ENCODE measurements at regions not wholly inside any gene's neighbourhood (a gene's known extent, or its start where the extent isn't known, plus 50 kb on each side); places are given as distances from the start of the nearest gene placed in this dataset.

DNA sequence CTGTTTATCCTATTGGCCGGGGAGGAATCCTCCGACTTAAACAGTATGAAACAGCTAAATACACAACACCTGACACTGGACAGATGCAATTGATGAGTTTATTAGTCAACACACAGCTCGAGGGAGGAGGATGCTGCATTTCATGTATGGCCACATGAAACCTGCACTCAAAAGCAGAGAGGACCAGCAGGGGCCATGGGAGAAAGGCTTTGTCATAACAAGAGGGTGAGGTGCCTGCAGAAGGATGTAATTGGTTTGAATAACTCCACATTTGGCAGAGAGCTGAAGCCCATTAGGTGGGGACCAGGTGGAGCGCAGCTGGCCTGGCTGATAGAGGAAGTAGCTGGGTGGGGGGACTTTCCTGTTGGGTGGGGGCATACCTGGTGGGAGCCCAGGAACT, 599.1 kb downstream of the PTPRU start:
- DNase-seq (ENCODE audit: low read depth) = no peak
- in situ Hi-C loops (cut with HindIII; ENCODE audit: low pct_unique_long_range_greater_than_20kb, low sequenced_read_pairs) = no loop called here

DNA sequence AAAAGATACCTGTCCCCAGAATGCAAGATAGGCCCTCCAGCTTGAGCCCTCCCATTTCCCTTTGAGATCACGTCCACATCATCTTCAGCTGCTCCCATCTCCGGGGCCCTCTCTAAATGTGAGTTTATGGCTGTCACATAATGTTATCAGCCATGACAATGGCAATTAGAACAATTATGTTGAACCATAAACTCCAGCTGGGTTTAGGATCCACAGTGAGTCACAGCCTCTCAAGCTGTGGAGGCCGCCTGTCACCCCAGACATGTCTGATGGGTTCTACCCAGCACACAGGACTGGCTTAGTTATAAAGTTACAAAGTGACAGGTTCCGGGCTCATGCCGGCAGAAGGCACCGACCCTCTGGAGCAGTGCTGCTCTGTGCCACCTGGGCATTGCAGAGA, 597.3 kb downstream of the PTPRU start:
- in situ Hi-C loops (cut with HindIII; ENCODE audit: low pct_unique_long_range_greater_than_20kb, low sequenced_read_pairs) = no loop called here
- no peak for DNase-seq (ENCODE audit: low read depth)

DNA sequence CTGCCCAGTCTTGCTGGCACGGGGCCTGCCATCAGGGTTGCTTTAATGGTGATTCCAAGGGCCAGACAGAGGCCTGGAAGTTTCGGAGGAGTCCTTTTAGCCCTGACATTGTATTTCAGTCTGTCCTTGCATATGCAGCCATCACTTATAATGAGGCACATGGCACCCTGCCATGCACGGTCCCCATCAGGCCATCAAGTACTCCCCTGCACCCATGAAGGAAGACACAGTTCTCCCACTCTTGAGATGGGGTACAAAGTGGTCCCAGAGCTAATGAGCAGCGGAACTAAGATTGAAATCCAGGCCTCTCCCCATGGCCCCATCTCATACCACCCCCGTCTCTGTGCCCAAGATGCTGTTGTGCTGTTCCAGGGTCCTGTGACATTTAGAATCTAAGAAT, 596.6 kb downstream of the PTPRU start:
- in situ Hi-C loops (cut with HindIII; ENCODE audit: low pct_unique_long_range_greater_than_20kb, low sequenced_read_pairs) = no loop called here
- no peak for DNase-seq (ENCODE audit: low read depth)

DNA sequence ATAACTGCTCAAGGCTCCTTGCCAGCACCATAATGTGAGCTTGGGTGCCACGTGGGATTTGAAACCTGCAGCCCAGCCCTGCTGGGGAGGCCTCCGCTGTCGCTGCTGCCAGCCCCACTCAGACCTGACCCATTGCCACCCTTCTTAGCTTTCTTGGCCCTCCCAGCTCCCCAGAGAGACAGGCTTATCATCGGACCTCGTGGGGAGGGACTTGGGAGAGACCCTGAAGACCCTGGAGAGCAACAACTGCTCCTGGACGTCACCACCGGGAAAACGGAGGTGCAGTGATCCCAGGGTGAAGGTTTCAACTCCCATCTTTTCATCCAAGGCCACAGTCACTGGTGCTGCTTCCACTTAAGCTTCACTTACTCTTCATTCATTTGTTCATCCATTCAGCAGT, 596.1 kb downstream of the PTPRU start:
- in situ Hi-C loops (cut with HindIII; ENCODE audit: low pct_unique_long_range_greater_than_20kb, low sequenced_read_pairs) = no loop called here

DNA sequence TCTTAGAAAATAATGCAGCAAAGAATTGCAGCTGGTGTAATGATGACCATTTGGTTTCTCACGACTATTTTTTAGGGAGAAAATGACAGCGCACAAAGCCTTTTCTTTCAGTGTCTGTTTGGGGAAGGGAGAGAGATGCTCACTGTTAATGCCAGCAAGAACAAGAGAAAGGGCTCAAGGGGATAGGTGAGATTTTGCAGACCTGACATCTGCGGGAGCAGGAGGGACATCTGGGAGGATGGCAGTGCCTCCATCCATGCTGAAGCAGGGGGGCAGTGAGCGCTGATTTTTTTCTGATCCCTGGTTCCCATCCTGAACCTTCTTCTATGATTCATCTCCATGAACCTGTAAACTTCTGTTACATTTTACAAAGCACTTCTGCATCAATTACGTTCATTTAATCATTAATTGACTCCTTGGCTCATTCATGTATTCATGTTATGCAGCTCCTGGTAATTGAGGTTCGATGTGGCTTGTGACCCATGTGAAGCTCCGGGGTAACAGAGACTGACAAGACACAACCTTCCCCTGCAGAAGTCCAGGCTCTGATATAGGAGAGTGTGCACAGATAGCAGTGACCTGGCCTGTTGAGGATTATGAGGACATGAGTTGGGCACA, 595.3 kb downstream of the PTPRU start:
- in situ Hi-C loops (cut with HindIII; ENCODE audit: low pct_unique_long_range_greater_than_20kb, low sequenced_read_pairs) = no loop called here
- DNase-seq (ENCODE audit: low read depth) = no peak

More for the DNA sequence above, 596.1 kb downstream of the PTPRU start:
- DNase-seq (ENCODE audit: low read depth) = no peak

DNA sequence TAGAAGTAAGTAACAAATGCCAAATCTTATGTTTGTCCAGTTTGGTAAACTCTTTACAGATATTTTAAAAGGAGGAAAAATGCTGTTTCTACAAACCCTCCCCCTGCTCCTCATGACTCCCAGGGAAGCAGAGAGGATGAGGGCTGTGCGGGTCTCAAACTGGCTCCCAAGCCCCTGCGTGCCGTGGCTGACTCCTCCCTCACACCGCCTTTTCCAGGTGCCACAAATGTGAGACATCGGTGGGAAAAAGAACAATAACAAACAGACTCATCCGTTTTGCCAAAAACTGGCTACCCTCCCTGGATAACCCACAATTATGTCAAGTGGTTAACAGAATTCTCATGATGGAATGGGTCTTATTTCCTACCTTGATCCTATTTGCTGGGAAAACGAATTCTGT, 594.6 kb downstream of the PTPRU start:
- DNase-seq (ENCODE audit: low read depth) = no peak

DNA sequence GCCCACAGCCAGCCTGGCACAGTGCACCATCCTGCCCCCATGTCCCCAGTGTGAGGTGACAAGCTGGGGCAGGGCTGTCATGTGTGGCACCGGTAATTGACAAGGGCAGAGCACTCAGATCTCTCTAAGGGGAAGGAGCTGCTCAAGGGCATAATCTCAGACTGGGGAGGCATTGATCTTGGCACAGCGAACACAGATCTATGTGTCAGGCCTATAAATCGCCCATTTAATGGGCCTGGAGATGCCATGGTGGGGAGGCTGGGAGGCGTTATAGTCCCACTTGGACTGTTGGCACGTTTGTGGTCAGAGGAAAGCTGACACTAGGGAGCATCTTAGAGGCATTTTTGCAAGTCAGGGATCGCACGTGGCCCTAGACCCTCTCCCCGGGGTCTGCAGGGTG, 594.1 kb downstream of the PTPRU start:
- in situ Hi-C loops (cut with HindIII; ENCODE audit: low pct_unique_long_range_greater_than_20kb, low sequenced_read_pairs) = no loop called here
- no peak for DNase-seq (ENCODE audit: low read depth)

More for the DNA sequence above, 594.6 kb downstream of the PTPRU start:
- in situ Hi-C loops (cut with HindIII; ENCODE audit: low pct_unique_long_range_greater_than_20kb, low sequenced_read_pairs) = no loop called here

DNA sequence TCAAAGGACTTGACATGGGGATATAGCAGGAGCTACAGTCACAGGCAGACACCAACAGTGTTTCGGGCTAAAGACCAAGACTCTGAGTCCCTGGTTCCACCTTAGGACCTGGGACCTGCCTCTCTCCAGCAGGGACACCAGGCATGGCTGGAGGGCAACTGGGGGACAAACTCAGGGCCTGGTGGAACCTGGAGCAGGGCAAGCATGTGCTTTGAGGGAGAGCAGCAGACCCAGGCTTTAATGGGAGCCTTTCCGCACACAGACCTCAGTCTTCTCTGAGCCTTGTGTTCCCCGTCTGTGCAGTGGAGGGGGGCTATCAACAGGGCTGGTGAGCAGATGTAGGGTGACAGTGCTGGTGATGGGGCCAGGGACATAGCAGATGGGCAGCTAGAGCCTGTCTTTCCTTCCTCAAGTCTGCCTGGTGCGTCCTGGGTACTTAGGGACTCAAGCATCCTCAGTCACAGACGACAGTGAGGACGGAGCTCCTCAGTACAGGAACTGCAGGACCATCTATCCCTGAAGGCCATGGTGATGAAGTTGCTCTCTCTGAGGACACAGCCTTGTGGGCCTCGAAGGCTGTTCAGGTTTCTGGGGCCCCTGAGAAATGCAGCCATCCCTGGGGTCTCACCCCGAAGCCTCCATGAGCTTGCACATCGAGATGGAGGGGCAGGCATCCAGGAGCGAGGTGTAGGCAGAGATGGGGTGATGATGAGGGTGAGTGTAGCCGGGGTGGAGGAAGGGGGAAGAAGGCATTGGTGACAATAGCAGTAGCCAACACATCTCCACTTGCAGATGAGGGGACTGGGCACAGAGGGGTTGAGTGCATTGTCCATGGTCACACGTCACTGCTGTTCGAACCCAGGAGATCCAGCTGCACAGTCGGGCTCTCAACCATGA, 593.4 kb downstream of the PTPRU start:
- in situ Hi-C loops (cut with HindIII; ENCODE audit: low pct_unique_long_range_greater_than_20kb, low sequenced_read_pairs) = no loop called here
- no peak for DNase-seq (ENCODE audit: low read depth)

DNA sequence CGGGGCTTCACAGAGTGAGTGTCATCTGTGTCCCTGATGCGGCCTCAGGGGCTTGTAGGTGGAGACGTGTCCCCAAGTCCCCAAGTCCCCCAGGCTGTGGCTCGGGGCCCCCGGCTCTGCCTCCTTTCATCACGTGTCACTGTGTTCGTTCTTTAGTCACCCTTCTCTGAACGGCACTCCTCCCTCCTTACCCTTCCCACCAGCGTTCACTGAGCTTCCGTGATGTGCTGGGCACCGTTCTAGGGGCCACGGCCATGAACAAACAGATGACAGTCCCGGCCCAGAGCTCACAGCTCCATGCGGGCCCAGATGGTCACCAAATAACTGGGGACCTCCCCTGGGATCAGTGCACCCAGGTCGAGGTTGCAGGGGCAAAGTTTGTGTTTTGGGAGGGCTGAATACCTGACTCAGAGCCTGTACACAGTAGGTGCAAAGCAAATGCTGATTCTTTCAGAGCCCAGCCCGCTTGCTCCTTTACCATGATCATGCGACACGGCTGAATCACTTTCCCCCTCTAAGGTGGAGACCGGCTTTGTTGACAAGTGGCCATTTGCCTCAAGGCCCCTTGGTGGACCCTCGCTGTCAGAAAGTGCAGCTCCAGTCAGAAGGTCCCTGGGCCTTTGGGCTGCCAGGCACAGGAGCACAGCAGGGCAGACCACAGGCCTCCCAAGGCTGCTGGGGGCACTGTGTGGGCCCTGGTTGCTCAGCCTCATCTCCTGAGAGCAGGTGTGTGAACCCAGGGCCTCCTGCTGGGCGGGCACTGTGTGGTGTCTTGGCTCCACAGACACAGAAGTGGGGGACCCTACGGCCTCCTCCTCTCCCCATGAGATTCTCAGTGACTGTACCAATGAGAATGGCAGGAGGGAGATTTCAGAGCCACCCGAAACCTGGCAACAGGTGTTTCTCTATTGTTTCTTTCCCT, 592.5 kb downstream of the PTPRU start:
- in situ Hi-C loops (cut with HindIII; ENCODE audit: low pct_unique_long_range_greater_than_20kb, low sequenced_read_pairs) = no loop called here
- no peak for DNase-seq (ENCODE audit: low read depth)

DNA sequence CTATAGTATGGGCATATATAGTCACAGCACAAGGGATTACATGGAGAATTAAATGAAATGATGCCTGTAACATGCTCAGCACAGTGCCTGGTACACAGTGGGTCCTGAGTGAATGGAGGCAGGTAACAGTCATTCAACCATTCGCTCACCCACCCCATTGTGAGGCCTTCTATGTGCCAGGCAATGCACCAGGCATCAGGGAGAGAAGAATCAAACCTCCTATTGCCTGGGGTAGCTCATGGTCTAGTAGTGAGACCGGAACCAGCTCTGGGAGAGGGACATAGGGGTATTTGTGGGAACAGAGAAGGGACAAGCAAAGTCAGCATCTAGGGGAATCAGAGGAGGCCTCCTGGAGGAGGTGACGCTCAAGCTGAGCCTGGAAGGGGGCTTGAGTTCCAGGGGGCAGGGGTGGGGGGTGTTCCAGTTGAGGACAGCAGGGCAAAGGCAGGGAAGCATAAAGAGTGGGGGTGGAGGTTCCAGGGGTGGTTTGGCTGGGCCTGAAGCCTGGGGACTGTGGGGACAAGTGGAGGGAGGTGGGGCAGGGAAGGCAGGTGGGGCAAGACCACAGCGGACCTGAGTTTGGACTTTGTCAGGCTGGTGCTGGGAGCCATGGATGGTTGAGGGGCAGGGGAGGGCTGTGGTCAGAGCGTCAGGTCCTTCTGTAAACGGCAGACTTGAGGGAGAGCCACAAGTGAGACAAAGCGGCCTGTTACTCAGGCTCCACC, 591.6 kb downstream of the PTPRU start:
- in situ Hi-C loops (cut with HindIII; ENCODE audit: low pct_unique_long_range_greater_than_20kb, low sequenced_read_pairs) = no loop called here

DNA sequence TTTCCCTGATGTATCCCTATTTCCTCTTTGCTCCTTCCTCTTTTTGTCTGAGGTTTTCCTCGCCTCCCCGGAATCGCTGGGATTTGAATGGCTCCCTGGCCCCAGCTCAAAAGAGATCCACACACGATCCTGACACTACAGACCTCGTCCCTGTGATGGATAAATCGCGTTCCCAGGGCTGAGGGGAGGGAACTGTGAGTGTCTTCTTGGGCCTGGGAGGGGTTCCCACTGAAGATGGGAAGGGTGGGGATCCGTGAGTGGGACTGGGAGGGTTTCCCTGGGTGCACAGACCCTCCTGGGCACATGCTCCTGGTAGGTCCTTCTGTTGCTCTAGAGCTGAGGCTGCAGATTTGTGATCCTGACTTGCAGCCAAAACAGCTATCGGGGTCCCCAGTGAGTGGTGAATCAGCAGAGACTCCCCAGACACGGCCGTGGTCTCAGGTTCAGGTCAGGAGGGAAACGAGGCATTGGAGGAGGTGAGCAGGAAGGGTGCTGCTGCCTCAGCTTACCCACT, 591.0 kb downstream of the PTPRU start:
- DNase-seq (ENCODE audit: low read depth) = no peak
- in situ Hi-C loops (cut with HindIII; ENCODE audit: low pct_unique_long_range_greater_than_20kb, low sequenced_read_pairs) = no loop called here

More for the DNA sequence above, 591.6 kb downstream of the PTPRU start:
- DNase-seq (ENCODE audit: low read depth) = no peak

DNA sequence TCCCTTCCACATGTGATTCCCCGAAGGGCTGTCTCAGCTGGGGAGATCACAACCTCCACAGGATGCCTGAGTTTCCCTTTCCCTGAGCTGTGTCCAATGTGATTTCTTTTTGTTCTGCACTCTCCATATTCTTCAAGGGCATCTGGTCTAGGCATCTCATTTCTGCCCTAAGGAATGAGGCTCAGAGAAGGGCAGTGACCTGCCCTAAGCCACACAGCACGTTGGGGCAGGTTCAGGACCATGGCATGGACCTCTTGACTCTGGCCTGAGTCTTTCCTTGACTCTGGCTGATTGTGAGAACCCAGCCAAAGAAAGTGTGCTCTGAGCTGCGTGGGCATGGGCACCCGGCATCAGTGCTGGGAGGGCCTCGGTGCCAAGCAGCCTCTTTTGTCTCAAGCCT, 590.3 kb downstream of the PTPRU start:
- DNase-seq (ENCODE audit: low read depth) = no peak
- in situ Hi-C loops (cut with HindIII; ENCODE audit: low pct_unique_long_range_greater_than_20kb, low sequenced_read_pairs) = no loop called here

DNA sequence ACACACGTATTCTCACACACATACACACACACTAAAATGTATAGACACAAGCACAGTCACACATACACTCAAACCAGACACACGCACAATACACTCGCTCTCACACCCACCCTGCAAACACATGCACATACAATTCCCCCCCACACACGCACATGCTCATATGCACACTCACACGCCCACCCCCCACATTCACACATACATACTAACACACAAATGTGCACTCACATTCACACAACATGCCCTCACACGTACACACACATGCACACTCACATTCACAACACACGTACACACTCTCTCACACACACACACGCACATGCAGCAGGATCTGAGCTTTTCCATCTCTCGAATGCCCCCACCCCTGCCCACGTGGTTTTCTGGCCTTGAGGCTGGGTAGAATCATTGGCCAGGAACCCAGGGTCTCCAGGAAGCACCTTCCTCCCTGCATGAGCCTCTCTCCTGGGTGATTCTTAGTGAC, 589.7 kb downstream of the PTPRU start:
- DNase-seq (ENCODE audit: low read depth) = no peak
- in situ Hi-C loops (cut with HindIII; ENCODE audit: low pct_unique_long_range_greater_than_20kb, low sequenced_read_pairs) = no loop called here

DNA sequence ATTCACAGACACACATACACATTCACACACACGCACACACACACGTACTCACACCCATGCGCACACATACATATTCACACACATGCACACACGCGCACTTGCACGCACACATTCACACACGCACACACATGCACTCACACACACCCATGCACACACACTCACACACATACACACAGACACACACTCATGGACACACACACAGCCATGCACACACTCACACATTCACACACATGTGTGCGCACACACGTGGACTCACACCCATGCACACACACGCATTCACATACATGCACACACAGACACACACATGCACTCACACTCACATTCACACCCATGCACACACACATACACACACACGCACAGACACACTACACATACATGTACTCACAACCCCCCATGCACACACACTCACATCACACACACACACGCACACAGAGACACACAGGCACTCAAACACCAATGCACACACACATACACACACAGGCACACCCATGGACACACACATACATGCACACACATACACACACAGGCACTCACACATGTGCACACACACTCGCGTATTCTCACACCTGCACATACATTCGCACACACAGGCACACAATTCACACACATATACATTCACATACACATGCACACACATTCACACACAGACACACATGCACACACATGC, 589.1 kb downstream of the PTPRU start:
- DNase-seq (ENCODE audit: low read depth) = no peak
- in situ Hi-C loops (cut with HindIII; ENCODE audit: low pct_unique_long_range_greater_than_20kb, low sequenced_read_pairs) = no loop called here

DNA sequence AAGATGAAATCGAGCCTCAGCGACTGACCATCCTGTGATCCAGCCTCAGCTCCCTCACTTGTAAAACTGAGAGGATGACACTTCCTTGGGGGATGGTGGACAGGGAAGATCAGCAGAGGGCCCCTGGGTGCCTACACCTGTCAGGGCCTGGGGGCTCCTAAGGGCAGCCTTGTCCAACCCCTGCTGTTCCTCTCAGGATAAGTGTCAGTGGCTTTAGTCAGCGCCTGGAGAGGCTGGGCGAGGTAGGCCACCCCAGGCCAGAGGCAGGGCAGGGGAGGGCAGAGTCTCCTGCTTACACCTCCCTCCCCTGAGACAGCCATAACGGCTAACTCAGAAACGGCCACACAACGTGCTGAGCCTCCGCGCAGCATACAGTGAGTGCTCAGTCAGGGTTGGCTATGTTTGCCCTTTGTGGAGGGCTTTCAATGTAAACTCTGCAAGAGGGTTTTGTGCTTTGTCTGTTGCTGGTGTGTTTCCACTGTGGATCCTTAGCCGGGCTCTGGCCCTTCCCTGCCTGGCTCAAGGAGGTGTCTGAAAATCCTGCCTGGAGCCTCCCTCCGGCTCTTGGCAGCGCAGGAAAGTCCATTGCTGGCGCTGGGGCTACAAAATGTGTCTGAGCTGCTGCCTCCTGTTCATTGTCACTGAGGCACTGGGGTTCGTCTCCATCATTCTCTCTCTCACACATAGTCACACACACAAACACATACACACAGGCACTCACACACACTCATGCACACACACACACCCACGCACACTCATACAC, 588.4 kb downstream of the PTPRU start:
- no peak for DNase-seq (ENCODE audit: low read depth)
- in situ Hi-C loops (cut with HindIII; ENCODE audit: low pct_unique_long_range_greater_than_20kb, low sequenced_read_pairs) = no loop called here

DNA sequence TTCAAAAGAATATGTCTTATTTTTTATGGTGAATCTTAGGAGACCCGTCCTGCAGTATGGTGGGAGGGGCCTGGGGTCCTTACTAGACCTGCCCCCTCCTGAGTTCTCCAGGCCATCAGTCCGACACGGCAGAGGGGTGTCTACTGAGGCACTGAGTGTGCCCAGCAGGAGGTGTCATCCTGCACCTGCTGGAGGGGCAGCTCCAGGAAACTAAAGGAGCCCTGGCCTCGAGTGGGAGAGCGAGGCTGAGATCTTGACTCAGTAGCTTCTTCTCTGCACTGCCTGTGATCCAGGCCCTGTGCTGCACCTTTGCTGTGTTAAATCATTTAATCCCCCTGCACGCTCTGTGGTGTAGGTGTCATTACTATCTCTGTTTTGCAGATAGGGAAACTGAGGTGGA, 587.7 kb downstream of the PTPRU start:
- DNase-seq (ENCODE audit: low read depth) = no peak
- in situ Hi-C loops (cut with HindIII; ENCODE audit: low pct_unique_long_range_greater_than_20kb, low sequenced_read_pairs) = no loop called here

DNA sequence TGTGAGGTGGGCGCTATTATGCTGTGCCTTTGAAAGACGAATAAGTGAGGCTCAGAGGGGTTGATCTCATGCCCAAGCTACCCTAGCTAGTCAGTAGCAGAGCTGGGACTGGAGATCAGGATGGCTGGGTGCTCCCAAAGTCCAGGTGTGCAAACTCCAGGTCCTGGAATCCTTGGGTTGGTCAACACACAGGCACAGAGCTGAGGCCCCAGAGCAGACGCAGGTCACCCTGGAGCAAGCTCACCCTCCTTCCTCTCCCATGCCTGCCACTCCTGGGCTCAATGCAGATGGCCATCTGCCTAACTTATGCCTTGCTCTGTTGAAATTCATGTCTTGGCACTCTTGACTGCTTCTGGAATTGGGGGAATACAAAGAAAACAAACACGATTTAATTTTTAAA, 587.2 kb downstream of the PTPRU start:
- in situ Hi-C loops (cut with HindIII; ENCODE audit: low pct_unique_long_range_greater_than_20kb, low sequenced_read_pairs) = no loop called here
- no peak for DNase-seq (ENCODE audit: low read depth)
